ENCODE measurements at regions not wholly inside any gene's neighbourhood (a gene's known extent, or its start where the extent isn't known, plus 50 kb on each side); places are given as distances from the start of the nearest gene placed in this dataset.

- peak in 3 of 6 experiments; percentile 16 to 30 (median 22) for TF ChIP-seq CTCF (IDR thresholded peaks at IDR 0.05)
- TF ChIP-seq POLR2A (IDR thresholded peaks at IDR 0.05), result no peak
Measured at GRCh38 chr4:114180481-114180880, 201.0 kb upstream of the ARSJ start.

All from esophagus squamous epithelium (tissue), 4 donors.